ENCODE measurements at regions not wholly inside any gene's neighbourhood (a gene's known extent, or its start where the extent isn't known, plus 50 kb on each side); places are given as distances from the start of the nearest gene placed in this dataset.

- peak overlapping the region; percentile 25; the same call in 1 of the 2 replicates for H2AFZ ChIP-seq
- H3K4me3 ChIP-seq: no peak overlapping the region
- DNase-seq (ENCODE audit: low spot score): no peak
- no peaks in the 10 kb centered on the region for H3K27me3 ChIP-seq (ENCODE audit: insufficient read depth)
- no peaks in the 10 kb centered on the region for H4K20me1 ChIP-seq (replicated peaks; ENCODE audit: insufficient read depth)
- H3K79me2 ChIP-seq (replicated peaks; ENCODE audit: insufficient read depth): no peaks in the 10 kb centered on the region
- Mint-ChIP-seq H3K9me3 (peaks cover 10% of the 10 kb centered on the region), H3K27me3 (ENCODE audit: insufficient read depth, low read depth, poor library complexity) (no peaks in the 10 kb centered on the region), H3K4me1 (no peaks in the 10 kb centered on the region), H3K27ac (no peak overlapping the region), H3K4me3 (no peak overlapping the region), H3K36me3 (ENCODE audit: low read depth) (peaks cover 7% of the 10 kb centered on the region)
- ATAC-seq: no peak
- peaks cover 5% of the 10 kb centered on the region; the same call in 1 of the 2 replicates for H3K36me3 ChIP-seq (ENCODE audit: insufficient read depth)
- no peaks in the 10 kb centered on the region for H3K4me1 ChIP-seq (ENCODE audit: insufficient read depth)
- no peak overlapping the region for H3K27ac ChIP-seq (ENCODE audit: low read depth)
- no peak overlapping the region for H3K4me2 ChIP-seq
- H3K9me2 ChIP-seq (ENCODE audit: insufficient read depth): 0 out of 2 replicates have a peak, but pooled peaks cover 2% of the 10 kb centered on the region
- TF ChIP-seq POLR2AphosphoS5 (IDR thresholded peaks at IDR 0.05; ENCODE audit: low read depth) (no peak), CTCF (conservative IDR thresholded peaks at IDR 0.05; ENCODE audit: low read depth in 2 of 2) (no peak), EZH2phosphoT487 (IDR thresholded peaks at IDR 0.05; ENCODE audit: unreplicated experiment) (no peak), NANOG (IDR thresholded peaks at IDR 0.05; ENCODE audit: borderline replicate concordance) (no peak), ZNF462 (CRISPR knock-in tag; IDR thresholded peaks at IDR 0.05) (no peak), ZNF114 (CRISPR knock-in tag; IDR thresholded peaks at IDR 0.05) (no peak), ZNF331 (CRISPR knock-in tag; IDR thresholded peaks at IDR 0.05; ENCODE audit: low read depth) (no peak), EZH2 (IDR thresholded peaks at IDR 0.05; ENCODE audit: low read depth, unreplicated experiment) (no peak), STAT1 (IDR thresholded peaks at IDR 0.05; ENCODE audit: unreplicated experiment) (no peak), JUNB (IDR thresholded peaks at IDR 0.05; ENCODE audit: unreplicated experiment) (no peak), CREB1 (CRISPR knock-in tag; IDR thresholded peaks at IDR 0.05; ENCODE audit: low read depth) (no peak)
- TF ChIP-seq, protein P1, sequence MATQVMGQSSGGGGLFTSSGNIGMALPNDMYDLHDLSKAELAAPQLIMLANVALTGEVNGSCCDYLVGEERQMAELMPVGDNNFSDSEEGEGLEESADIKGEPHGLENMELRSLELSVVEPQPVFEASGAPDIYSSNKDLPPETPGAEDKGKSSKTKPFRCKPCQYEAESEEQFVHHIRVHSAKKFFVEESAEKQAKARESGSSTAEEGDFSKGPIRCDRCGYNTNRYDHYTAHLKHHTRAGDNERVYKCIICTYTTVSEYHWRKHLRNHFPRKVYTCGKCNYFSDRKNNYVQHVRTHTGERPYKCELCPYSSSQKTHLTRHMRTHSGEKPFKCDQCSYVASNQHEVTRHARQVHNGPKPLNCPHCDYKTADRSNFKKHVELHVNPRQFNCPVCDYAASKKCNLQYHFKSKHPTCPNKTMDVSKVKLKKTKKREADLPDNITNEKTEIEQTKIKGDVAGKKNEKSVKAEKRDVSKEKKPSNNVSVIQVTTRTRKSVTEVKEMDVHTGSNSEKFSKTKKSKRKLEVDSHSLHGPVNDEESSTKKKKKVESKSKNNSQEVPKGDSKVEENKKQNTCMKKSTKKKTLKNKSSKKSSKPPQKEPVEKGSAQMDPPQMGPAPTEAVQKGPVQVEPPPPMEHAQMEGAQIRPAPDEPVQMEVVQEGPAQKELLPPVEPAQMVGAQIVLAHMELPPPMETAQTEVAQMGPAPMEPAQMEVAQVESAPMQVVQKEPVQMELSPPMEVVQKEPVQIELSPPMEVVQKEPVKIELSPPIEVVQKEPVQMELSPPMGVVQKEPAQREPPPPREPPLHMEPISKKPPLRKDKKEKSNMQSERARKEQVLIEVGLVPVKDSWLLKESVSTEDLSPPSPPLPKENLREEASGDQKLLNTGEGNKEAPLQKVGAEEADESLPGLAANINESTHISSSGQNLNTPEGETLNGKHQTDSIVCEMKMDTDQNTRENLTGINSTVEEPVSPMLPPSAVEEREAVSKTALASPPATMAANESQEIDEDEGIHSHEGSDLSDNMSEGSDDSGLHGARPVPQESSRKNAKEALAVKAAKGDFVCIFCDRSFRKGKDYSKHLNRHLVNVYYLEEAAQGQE (IDR thresholded peaks at IDR 0.05; ENCODE audit: unreplicated experiment): no peak
- TF ChIP-seq, protein P2, sequence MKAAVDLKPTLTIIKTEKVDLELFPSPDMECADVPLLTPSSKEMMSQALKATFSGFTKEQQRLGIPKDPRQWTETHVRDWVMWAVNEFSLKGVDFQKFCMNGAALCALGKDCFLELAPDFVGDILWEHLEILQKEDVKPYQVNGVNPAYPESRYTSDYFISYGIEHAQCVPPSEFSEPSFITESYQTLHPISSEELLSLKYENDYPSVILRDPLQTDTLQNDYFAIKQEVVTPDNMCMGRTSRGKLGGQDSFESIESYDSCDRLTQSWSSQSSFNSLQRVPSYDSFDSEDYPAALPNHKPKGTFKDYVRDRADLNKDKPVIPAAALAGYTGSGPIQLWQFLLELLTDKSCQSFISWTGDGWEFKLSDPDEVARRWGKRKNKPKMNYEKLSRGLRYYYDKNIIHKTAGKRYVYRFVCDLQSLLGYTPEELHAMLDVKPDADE (IDR thresholded peaks at IDR 0.05): no peak
- no peaks in the 10 kb centered on the region for H3F3A ChIP-seq (replicated peaks; ENCODE audit: low read depth)
These were observed 345.1 kb upstream of the CBLB start for GRCh38 chr3:106213954-106214353.

All from GM23338 (cell line).